A673 (cell line): ENCODE measurements at regions not wholly inside any gene's neighbourhood (a gene's known extent, or its start where the extent isn't known, plus 50 kb on each side); places are given as distances from the start of the nearest gene placed in this dataset.
"Not testable (repeated sequence)": the region's sequence is repeated elsewhere in the genome, so short reads cannot be mapped to it uniquely, and the experiment has no call there.

ENCODE experiments used
- BruUV-seq: library from RNA; stranded (reverse); fragments of 400-500 nt; replicated peaks from 2 replicates; lab custom pipeline; 2021; lab: Mats Ljungman, UMichigan
- CTCF ChIA-PET: fragments of 300-600 bp; sonication (Branson Sonifier 250); formaldehyde crosslinking; loops from one replicate; lab custom pipeline; 2022; ENCODE audit warnings: antibody characterized with exemption; lab: Charles Lee
- POLR2A ChIA-PET: fragments of 300-600 bp; sonication (Branson Sonifier 250); formaldehyde crosslinking; loops from one replicate; lab custom pipeline; 2022; ENCODE audit warnings: antibody characterized with exemption; ENCODE audit not compliant: low non-redundant PET; lab: Charles Lee
- DNase-seq: peaks from one replicate; pipeline ENCODE4 v3.0.0-alpha.2; 2015; ENCODE audit warnings: low spot score
- H3K27ac ChIP-seq: fragments of 200-600 bp; sonication (generic); 2 replicates; pipeline ENCODE4 v1.5.1; 2016; ENCODE audit warnings: mixed run types, low read depth, mild to moderate bottlenecking, mixed read lengths, antibody characterized with exemption, low read length; ENCODE audit not compliant: poor library complexity, severe bottlenecking
- H3K27me3 ChIP-seq: fragments of 200-600 bp; sonication (generic); replicated peaks from 2 replicates; pipeline ENCODE4 v1.6.1; 2017; ENCODE audit warnings: mixed run types, low read depth, mild to moderate bottlenecking, mixed read lengths, antibody characterized with exemption, low read length; ENCODE audit not compliant: insufficient read depth, poor library complexity
- H3K36me3 ChIP-seq: fragments of 200-600 bp; sonication (generic); 2 replicates; pipeline ENCODE4 v1.6.1; 2016; ENCODE audit warnings: mixed run types, mild to moderate bottlenecking, mixed read lengths, antibody characterized with exemption, low read length; ENCODE audit not compliant: insufficient read depth, poor library complexity, severe bottlenecking
- H3K4me1 ChIP-seq: fragments of 200-600 bp; sonication (generic); 2 replicates; pipeline ENCODE4 v1.6.1; 2017; ENCODE audit warnings: mixed run types, mild to moderate bottlenecking, mixed read lengths, antibody characterized with exemption, low read length; ENCODE audit not compliant: insufficient read depth, poor library complexity, severe bottlenecking
- H3K4me3 ChIP-seq: fragments of 200-600 bp; sonication (generic); 2 replicates; pipeline ENCODE4 v1.5.1; 2016; ENCODE audit warnings: low read depth, mixed run types, mild to moderate bottlenecking, mixed read lengths, low read length; ENCODE audit not compliant: poor library complexity, severe bottlenecking
- H3K9me3 ChIP-seq: fragments of 200-600 bp; sonication (generic); 2 replicates; pipeline ENCODE4 v1.6.1; 2016; ENCODE audit warnings: mixed run types, low read depth, mild to moderate bottlenecking, mixed read lengths, antibody characterized with exemption, low read length; ENCODE audit not compliant: poor library complexity, severe bottlenecking
- CTCF ChIP-seq: fragments of 300-800, 200-600 bp; sonication (generic); conservative IDR thresholded peaks from 2 replicates; pipeline ENCODE4 v1.5.1; 2017; ENCODE audit warnings: low read depth, mild to moderate bottlenecking, antibody characterized with exemption, low read length, moderate library complexity, mixed read lengths
- EZH2 ChIP-seq: fragments of 200-600 bp; sonication (generic); IDR thresholded peaks from 2 replicates; pipeline ENCODE4 v1.6.1; 2017; ENCODE audit warnings: borderline replicate concordance, low read depth, mild to moderate bottlenecking, mixed read lengths, antibody characterized with exemption, low read length; ENCODE audit not compliant: poor library complexity, severe bottlenecking
- intact Hi-C: fragments of 100-400 bp; cut with micrococcal nuclease; formaldehyde crosslinking; loops from one replicate; pipeline ENCODE4 v1.10.0; 2022; ENCODE audit not compliant: unreplicated experiment

- BruUV-seq, H3K27me3 ChIP-seq, POLR2A ChIA-PET, intact Hi-C loops, H3K27ac ChIP-seq, DNase-seq, H3K4me1 ChIP-seq, H3K36me3 ChIP-seq, H3K4me3 ChIP-seq, H3K9me3 ChIP-seq, CTCF ChIA-PET: not testable (repeated sequence)
These were observed 52.3 kb upstream of the MARK1 start for GRCh38 chr1:220475608-220476007.

GRCh38 chr1:220475141-220475540 lies 52.8 kb upstream of the MARK1 start:
- POLR2A ChIA-PET, BruUV-seq, CTCF ChIA-PET, H3K4me1 ChIP-seq, H3K27ac ChIP-seq, DNase-seq, intact Hi-C loops, H3K4me3 ChIP-seq, H3K9me3 ChIP-seq, H3K36me3 ChIP-seq, H3K27me3 ChIP-seq: not testable (repeated sequence)

GRCh38 chr1:220473440-220473839 lies 54.5 kb upstream of the MARK1 start:
- Histone ChIP-seq H3K27me3 (no peaks in the 10 kb centered on the region), H3K36me3 (no peaks in the 10 kb centered on the region), H3K4me3 (no peak overlapping the region), H3K9me3 (no peaks in the 10 kb centered on the region), H3K27ac (no peak overlapping the region), H3K4me1 (no peaks in the 10 kb centered on the region)
- DNase-seq, result no peak
- no TSS peak for BruUV-seq
- ChIA-PET CTCF (no interaction called here), POLR2A (no interaction called here)
- intact Hi-C loops, result no loop called here
- TF ChIP-seq CTCF, result no peak
- no peak for TF ChIP-seq EZH2

GRCh38 chr1:220462752-220463151 lies 65.2 kb upstream of the MARK1 start:
- DNase-seq, result peak; percentile 12

More at GRCh38 chr1:220462752-220463151, 65.2 kb upstream of the MARK1 start:
- H3K4me3 ChIP-seq, result no peak overlapping the region
- no peaks in the 10 kb centered on the region for H3K9me3 ChIP-seq
- BruUV-seq, result no TSS peak
- no peaks in the 10 kb centered on the region for H3K27me3 ChIP-seq
- POLR2A ChIA-PET, result no interaction called here
- no peak overlapping the region for H3K27ac ChIP-seq
- no peaks in the 10 kb centered on the region for H3K36me3 ChIP-seq
- intact Hi-C loops, result no loop called here
- H3K4me1 ChIP-seq, result no peaks in the 10 kb centered on the region
- CTCF ChIA-PET, result no interaction called here
- TF ChIP-seq CTCF (no peak), EZH2 (no peak)
